Suprapubic skin (tissue), 4 donors: ENCODE measurements at regions not wholly inside any gene's neighbourhood (a gene's known extent, or its start where the extent isn't known, plus 50 kb on each side); places are given as distances from the start of the nearest gene placed in this dataset.

Source experiments
- CTCF ChIP-seq, 2 donors: fragments of 200-600 bp in 1 of 2; fragments of 450-650 bp in 1 of 2; sonication (generic) in 1 of 2; IDR thresholded peaks; one replicate each; pipeline ENCODE4 v1.5.1; 2016 to 2019; ENCODE audit warnings: antibody characterized with exemption in 2 of 2, mild to moderate bottlenecking in 1 of 2, moderate library complexity in 1 of 2
- EP300 ChIP-seq: sonication (generic); formaldehyde crosslinking; IDR thresholded peaks from one replicate; pipeline ENCODE4 v1.6.1; 2017; ENCODE audit warnings: antibody characterized with exemption
- POLR2A ChIP-seq, 2 donors: fragments of 450-650 bp; IDR thresholded peaks; one replicate each; pipeline ENCODE4 v1.6.1; 2017; ENCODE audit warnings: antibody characterized with exemption in 2 of 2, mild to moderate bottlenecking in 2 of 2, moderate library complexity in 2 of 2
- POLR2AphosphoS5 ChIP-seq, 3 donors: sonication (generic); formaldehyde crosslinking; IDR thresholded peaks; one replicate each; pipeline ENCODE4 v1.6.1; 2017; ENCODE audit warnings: antibody characterized with exemption in 3 of 3

- TF ChIP-seq CTCF (IDR thresholded peaks at IDR 0.05) (no peak), POLR2A (IDR thresholded peaks at IDR 0.05) (no peak), POLR2AphosphoS5 (IDR thresholded peaks at IDR 0.05) (no peak), EP300 (no peak)
Measured at GRCh38 chr15:85942632-85943031, 137.0 kb upstream of the AGBL1 start.
